ENCODE measurements at regions not wholly inside any gene's neighbourhood (a gene's known extent, or its start where the extent isn't known, plus 50 kb on each side); places are given as distances from the start of the nearest gene placed in this dataset.
A peak's percentile ranks its signal among the peaks of the same experiment; 100 is the strongest.

DNA sequence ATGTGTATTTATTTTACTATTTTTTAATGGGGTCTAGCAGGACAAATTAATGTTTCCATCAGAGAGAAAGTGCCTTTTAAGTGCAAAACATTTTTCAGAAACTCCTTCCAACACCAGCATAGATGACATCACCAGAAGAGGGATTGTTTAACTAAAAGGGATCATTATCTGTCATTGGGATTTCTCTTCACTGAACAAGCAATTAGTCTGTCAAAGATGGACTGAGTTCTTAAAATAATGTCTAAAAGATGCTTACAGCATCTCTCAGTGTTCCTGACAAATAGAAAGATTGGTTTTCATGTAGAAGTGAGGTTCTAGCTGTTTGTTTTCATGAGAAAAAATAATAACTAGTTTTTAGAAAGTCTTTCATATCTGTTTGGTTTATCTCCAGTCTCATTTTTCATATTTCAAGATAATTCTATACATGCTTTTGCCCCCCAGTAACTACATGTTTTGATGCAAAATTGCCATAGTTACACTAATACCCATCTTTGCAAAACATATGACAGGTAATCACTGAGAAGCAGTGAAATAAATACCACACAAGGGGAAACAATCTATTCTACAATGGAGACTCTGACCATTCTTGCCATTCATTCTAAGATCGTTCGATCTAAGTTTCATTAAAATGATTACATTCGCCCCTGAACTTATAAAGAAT, 850.3 kb downstream of the GALC start:
- no peak overlapping the region for H3K4me3 ChIP-seq (ENCODE audit: low read length)
- DNase-seq (ENCODE audit: low read depth) = no peak
- TF ChIP-seq, protein P1, sequence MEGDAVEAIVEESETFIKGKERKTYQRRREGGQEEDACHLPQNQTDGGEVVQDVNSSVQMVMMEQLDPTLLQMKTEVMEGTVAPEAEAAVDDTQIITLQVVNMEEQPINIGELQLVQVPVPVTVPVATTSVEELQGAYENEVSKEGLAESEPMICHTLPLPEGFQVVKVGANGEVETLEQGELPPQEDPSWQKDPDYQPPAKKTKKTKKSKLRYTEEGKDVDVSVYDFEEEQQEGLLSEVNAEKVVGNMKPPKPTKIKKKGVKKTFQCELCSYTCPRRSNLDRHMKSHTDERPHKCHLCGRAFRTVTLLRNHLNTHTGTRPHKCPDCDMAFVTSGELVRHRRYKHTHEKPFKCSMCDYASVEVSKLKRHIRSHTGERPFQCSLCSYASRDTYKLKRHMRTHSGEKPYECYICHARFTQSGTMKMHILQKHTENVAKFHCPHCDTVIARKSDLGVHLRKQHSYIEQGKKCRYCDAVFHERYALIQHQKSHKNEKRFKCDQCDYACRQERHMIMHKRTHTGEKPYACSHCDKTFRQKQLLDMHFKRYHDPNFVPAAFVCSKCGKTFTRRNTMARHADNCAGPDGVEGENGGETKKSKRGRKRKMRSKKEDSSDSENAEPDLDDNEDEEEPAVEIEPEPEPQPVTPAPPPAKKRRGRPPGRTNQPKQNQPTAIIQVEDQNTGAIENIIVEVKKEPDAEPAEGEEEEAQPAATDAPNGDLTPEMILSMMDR (conservative IDR thresholded peaks at IDR 0.05; ENCODE audit: low read depth, low read length) = no peak

DNA sequence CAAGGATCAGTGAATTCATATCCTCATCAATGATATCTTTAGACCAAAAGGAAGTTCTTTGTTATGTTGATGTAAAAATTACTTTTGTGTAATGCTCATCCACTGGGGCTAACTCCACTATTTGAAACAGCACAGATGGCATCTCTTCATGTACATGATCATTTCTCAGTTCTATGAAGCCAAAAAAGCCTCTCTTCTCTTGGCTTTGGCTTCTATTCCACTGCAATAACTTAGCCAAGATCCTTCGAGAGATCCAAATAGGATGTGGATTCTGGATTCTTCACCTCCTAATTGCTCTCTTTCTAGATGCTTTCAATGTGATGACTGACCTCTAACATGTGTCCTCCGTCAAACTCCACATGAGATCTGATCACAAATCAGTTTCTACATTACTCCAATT, 851.2 kb downstream of the GALC start:
- TF ChIP-seq, protein P1 (conservative IDR thresholded peaks at IDR 0.05; ENCODE audit: low read depth, low read length) = no peak
- DNase-seq (ENCODE audit: low read depth) = no peak
- H3K4me3 ChIP-seq (ENCODE audit: low read length) = no peak overlapping the region

DNA sequence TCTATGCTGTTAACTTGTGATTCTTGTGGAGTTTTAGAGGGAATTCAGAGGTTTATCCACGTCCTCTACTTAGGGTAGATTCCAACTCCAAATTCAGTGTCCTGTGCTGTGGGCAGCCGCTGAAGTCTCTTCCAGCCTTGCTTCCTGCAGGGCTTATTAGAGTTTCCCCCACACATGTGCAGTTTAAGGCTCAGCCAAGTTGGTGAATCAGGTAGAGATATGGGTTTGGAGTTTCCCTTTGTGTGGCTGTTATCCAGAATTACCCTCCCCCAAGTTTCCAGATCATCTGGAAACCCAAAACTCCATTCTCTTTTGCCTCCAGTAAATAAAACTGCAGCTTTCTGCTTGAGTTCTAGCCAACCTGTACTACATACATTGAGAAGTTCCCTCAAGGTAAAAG, 853.7 kb downstream of the GALC start:
- H3K4me3 ChIP-seq (ENCODE audit: low read length) = no peak overlapping the region
- TF ChIP-seq, protein P1 (conservative IDR thresholded peaks at IDR 0.05; ENCODE audit: low read depth, low read length) = no peak
- no peak for DNase-seq (ENCODE audit: low read depth)

DNA sequence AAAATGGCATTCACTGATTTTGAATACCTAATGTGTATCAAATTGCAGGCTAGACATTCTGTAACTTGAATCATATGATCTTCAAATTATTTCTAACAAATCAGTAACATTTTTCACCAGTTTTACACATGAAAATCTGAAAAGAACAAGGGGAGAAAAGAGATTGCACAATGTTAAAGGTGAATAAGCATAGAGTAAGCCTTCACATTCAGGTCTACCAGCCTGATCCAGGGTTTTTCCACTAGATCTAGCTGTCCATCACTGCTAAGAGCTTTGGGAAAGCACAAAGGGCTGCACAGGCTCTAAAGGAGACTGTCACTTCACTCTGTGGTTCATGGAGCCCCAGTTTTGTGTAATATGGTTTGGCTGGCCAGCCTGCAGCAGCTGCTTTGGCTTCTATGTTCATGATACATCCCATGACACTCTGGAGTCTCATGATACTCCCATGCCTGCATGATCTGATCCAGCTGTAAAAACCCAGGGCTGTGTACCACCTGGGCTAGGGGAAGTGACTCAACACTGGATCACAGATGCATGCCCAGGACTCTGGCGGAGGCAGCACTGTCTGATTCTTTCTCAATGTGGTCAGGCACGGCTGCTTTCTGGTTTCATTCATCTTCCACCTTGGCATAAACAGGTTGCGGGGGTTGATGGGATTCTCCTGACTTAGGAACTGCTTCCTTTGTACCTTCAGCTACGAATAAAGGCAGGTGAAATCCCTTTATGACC, 859.7 kb downstream of the GALC start:
- DNase-seq (ENCODE audit: low read depth) = peak; percentile 56
- TF ChIP-seq, protein P1 (conservative IDR thresholded peaks at IDR 0.05; ENCODE audit: low read depth, low read length) = no peak
- H3K4me3 ChIP-seq (ENCODE audit: low read length) = no peak overlapping the region

DNA sequence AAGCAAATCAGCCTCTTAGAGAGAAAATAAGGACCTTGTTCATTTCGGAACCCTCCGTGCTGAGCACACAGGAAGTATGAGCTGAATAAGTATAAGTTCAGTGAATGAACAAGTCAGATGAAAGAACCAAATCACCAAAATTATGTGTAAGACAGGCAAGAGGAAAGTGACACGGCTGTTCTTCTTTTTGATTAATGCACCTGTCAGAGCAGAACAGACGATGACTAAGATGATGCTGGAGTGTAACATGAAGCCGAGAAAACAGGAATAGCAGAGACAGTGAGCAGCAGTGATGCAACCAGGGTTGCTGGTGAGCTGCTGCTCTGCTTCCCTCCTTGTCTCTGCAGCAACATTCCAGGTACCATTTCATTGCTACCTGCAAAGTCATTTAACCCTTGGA, 861.1 kb downstream of the GALC start:
- TF ChIP-seq, protein P1 (conservative IDR thresholded peaks at IDR 0.05; ENCODE audit: low read depth, low read length) = no peak
- no peak overlapping the region for H3K4me3 ChIP-seq (ENCODE audit: low read length)
- no peak for DNase-seq (ENCODE audit: low read depth)

DNA sequence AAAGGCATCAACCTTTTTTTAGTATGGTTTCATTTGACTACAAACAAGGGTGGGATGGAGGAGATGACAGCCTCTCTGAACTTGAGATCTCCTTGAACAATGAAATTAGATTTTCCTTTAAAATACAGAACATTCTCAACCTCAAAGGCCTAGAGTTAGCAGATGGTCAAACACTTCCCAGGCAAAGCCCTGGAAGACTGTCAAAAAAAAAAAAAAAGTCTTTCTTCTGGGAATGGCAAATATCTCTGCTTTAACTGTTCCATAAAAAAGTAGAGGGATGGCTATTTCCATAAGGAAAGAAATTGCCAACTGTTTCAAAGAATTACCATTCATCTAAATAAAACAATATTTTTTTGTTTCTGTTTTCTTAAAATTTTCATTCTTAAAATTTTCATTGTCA, 870.8 kb downstream of the GALC start:
- H3K4me3 ChIP-seq (ENCODE audit: low read length) = no peak overlapping the region
- TF ChIP-seq, protein P1 (conservative IDR thresholded peaks at IDR 0.05; ENCODE audit: low read depth, low read length) = no peak
- no peak for DNase-seq (ENCODE audit: low read depth)

DNA sequence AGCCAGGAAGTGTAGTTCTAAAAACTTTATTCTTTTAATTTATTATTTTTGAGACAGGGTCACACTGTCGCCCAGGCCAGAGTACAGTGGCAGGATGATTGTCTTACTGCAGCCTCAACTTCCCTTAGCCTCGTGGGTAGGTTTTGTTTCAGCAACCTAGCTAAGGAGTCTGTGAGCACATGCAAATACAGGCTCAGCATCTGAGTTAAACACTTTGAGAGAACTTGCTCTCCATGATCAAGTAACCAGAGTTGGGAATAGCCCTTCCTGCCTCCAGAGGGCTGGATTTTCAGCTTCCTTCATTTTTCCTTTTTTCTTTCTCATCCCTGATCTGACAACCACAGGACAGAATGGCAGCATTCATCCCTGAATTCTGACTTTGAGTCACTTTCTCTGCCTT, 871.3 kb downstream of the GALC start:
- TF ChIP-seq, protein P1 (conservative IDR thresholded peaks at IDR 0.05; ENCODE audit: low read depth, low read length) = no peak
- no peak for DNase-seq (ENCODE audit: low read depth)
- H3K4me3 ChIP-seq (ENCODE audit: low read length) = no peak overlapping the region
